Activated CD8-positive, alpha-beta memory T cell treated with anti-CD3 and anti-CD28 coated beads for 4 hours (primary cell): ENCODE measurements at regions not wholly inside any gene's neighbourhood (a gene's known extent, or its start where the extent isn't known, plus 50 kb on each side); places are given as distances from the start of the nearest gene placed in this dataset.

Experiments used
- DNase-seq, 2 donors: peaks; one replicate each; pipeline ENCODE4 v3.0.0-alpha.2; 2020; ENCODE audit warnings: low read depth in 2 of 2

GRCh38 chr2:217412721-217413120, 552.9 kb upstream of the TNP1 start:
- DNase-seq, result no peak

DNA sequence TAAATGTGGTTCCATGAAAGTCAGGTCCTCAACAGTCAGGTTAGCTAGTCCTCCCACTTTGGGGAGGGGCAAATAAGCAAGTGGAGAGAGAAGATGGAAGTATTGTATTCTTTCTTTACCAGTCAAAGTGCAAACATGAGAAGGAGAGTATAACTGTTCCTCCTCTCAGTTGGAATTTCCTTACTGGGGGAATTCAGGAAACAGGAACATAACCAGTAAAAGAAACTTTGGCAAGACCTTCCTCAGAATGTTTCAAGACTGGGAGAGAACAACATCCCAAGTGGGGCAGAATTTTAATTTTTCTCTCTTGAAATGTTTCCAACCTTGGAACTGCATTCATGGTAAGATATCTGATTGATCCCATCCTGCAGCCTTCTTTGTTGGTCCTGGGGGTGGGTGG, 552.4 kb upstream of the TNP1 start:
- no peak for DNase-seq

GRCh38 chr2:217410681-217410960, 550.8 kb upstream of the TNP1 start:
- no peak for DNase-seq

DNA sequence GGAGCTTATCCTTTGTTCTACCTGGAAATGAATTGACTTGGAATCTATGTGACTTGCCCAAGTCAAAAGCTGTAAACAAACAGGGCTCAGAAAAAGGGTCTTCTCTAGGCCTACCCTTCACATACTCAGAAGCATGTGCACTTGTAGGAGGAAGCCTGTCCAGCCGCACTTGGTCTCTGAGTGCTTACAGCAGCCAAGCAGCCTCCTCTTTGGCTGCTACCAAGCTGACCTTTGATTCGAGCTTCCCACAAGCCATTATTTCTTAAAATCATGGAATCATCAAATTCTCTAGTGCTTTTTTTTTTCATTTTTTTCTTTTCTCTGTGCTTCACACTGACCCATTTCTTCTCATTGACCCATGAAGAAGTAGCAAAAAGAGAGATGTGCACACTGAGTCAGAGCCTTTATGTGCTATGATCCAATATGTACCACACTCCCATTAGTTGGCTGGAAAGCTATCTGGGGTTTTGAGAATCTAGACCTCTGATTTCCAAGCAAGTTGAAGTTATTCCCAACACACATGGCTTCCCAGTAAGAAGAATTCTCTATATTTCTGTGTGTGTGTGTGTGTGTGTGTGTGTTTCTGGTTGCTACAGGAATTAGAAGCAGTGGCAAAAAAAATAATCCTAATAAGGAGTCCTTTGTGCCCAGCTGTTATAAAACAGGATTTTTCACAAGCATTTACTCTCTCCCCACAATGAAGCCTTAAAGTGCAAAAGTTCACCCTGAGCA, 550.3 kb upstream of the TNP1 start:
- DNase-seq, result no peak

- DNase-seq, result no peak
Observed at GRCh38 chr2:217407362-217407761, 547.5 kb upstream of the TNP1 start.

DNA sequence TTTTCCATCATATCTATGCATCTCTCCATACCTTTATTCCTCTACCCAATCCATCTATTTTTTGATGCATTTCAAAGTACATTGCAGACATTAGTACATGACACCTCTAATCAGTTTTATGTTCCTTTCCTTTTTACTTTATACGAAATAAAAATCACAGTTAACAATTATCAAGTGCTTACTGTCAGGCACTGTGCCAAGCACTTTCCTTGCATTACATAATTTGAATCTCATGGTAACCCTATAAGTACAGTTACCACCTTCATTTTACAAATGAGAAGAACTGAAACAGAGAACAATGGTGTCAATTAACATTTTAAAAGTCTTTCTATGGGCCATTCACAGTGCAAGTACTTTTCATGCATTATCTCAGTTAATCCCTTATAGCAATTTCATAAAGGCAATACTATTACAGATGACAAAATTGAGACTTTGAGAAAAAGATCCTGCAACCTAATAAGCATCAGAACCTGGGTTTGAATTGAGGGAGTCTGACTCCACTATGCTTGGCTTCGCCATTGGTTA, 544.4 kb upstream of the TNP1 start:
- DNase-seq, result no peak

DNA sequence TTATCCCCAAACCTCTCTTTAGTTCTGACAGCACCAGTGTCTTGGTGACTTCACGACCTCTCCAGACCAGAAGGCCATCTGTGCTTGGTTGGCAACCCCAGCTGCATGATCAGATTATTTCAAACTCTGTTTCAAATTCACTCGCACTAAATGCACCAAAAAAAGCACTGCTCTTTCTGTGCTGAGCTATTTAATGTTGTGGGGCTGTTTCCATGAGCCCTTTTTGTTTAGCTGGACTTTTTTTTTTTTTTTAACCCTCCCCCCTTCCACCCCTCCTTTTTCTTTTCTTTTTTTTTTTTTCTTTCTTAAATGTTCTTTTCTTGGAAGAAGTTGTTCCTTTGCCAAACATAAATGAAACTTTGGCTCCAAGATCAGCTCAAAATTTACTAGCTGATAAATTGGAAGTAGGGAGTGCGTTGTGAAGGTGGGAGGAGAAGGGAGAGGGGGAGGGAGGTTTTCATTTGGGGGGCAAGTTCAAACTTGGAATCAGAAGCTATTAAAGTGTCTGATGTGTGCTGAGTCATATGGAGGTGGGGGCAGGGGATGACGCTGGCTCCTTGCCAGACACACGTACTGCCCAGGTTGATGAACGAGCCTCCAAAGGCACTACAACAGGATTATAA, 543.0 kb upstream of the TNP1 start:
- no peak for DNase-seq

GRCh38 chr2:217402144-217402543, 542.3 kb upstream of the TNP1 start:
- DNase-seq, result no peak

DNA sequence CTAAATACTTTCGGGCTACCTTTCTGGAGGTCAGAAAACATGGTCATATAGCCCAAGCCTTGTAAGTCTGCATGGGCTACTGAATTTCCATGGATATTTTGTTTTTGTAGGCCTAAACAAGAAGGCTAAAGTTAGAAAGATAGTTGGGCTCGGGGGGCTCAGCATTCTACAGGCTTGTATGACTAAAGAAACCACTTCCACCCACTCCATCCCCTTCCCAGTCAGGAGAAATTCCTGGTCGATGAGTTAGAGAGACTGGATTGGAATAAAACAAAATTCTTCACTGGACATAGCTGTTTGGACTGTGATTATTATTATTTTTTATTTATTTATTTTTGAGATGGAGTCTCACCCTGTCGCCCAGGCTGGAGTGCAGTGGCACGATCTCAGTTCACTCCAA, 539.4 kb upstream of the TNP1 start:
- no peak for DNase-seq

- DNase-seq, result no peak
Observed at GRCh38 chr2:217398860-217399259, 539.0 kb upstream of the TNP1 start.

DNA sequence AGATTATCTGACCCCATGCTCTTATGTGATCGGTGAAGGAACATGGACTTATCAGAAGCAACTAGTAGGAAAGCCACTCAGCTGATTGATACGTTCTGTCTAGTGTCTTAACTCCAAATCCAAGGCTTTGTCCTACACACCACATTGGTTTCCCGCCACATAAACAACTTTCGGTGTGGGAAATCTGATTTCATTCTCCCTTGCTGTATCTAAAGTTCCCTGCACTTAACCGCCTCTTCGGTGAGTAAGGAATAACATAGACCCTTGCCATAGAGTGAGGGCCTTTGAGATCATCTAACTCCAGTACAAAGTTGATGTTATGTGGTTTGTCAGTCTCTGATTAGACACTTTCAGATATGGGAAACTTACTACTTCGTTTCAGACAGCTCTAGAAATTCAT, 538.2 kb upstream of the TNP1 start:
- no peak for DNase-seq

DNA sequence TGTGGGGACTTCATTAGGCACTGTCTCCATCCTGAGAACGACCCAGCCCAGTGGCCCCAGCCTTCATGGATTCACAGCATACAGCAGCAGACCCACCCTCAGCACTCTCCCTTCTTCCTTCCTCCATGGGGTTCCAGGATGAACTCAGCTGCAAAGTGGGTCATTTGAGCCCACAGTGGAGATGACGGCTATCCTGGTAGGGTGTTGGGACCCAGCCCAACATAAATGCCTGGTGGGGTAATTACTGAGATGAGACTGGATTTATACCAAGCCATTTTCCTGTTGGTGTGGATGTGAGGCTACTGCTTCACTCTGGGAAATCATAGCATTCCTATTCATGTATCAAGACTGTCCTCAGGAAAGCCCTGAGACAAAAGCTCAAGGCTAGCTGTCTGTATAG, 536.7 kb upstream of the TNP1 start:
- DNase-seq, result no peak

GRCh38 chr2:217396165-217396564, 536.3 kb upstream of the TNP1 start:
- DNase-seq, result no peak

DNA sequence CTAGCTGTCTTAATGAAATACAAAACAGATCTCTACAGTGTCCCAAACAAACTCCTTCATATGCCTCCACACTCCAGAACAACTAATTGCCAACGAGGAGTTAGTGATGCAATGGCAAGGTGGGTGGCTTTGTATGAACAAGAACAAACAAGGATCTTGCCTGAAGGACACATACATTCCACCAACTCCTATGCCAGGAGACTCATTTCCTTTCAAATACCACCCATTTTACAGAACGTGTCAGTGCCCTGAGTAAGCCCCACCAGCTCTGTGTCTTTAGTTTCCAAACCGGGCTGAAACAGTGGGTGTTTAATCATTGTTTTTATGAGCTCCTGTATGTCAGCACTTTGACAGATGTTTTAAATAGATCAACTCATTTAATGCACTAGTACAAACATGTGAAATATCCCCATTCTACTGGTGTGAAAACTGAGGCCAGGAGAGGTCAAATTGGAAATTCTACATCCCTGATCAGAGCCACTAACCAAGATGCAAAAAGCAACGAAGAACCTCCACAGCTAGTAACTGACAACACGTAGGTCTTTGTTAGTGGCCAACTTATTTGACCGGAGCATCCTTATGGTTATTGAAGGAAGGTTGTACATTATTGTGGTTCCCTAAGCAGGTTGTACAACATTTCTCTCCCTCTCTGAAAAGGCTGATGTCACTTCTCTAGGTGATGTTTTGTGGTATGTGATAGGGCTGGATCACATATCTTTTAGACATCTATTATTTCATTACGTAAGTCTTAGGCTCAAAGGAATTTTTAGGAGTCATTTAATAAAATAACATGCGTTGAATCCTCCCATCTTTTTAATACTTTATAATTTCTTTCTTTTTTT, 534.9 kb upstream of the TNP1 start:
- DNase-seq, result no peak

DNA sequence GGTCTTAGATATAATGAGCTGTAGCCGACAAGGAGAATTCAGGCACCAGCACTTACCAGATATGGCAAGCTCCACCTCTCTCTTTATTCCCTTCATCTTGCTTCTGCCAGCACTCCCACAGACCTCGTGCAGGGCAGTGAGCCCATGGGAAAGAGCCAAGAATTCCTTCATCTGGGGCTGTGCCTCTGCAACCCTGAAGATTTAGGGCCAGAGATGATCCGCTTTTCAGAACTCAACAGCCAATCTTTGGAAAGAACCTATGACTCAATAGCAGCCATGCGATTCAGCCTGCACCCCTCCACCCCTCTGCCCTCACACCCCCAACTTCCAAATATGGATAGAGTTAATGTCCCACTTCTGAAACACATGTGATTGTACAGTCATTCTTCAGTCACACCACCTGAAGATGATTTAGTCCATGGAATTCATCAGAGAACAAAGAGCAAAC, 533.7 kb upstream of the TNP1 start:
- no peak for DNase-seq

GRCh38 chr2:217392930-217393584, 533.2 kb upstream of the TNP1 start:
- DNase-seq, result no peak

DNA sequence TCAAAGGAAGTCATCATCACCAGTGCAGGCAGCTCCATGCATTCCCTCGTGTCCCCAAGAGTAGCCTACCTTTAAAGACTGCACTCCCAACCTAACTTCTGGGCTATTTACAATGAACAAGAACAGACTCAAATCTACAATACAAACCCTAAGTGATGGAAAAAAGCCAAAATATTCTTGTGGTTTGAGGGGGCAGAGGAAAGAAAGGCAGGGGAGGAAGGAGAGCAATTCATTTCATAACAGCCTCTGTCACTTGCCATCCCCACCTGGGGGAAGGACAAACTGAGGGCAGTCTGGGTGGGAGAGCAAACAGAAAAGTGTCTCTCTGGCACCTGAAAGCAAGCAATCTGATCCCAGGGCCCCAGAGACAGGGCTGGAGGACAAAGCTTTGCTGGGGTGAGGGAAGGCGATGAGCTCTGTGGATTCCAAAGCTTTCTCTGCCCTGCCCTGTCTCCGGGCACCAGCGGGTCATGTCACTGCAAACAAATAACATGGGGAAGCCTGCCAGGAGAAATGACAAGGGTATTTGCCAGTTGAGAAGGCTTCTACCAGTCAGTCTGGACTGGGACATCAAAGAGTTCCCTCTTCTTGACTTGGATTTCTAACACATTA, 528.0 kb upstream of the TNP1 start:
- no peak for DNase-seq

DNA sequence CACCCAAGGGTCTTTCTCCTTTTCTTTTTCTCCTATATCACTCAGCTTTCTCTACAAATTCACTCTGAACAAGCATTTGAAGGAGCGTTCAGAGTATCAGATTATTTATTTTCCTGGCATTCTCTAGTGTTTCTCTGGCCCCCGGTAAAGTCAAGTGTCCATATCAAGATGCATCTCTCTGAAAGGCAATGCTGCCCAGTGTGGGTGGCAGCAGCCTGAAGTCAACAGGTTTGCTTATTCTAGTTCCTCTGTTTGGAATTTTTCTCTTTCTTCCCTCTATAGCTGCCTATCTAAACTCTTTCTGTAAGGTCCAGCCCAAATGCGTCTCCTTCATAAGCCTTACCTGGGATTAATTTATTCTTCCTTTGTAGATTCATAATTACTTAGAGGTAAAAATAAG, 526.2 kb upstream of the TNP1 start:
- no peak for DNase-seq

- no peak for DNase-seq
Observed at GRCh38 chr2:217383620-217384019, 523.8 kb upstream of the TNP1 start.

DNA sequence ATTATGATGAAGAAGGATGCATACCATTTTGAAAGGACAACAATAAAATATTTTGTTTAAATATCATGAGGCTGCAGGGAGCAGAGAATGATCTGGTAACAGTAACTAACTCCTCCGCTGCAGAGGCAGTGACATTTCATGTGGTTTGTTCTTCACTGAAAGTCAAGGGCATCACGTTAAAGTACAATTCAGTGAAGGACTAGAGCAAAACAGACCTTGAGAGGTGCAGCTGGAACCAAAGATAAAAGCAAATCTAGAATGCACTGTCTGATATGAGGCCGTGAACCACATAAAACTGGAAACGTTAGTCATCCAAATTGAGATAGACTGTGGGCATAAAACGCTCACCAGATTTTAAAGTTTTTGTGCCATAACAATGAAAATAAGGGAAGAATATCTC, 522.9 kb upstream of the TNP1 start:
- DNase-seq, result no peak

GRCh38 chr2:217379807-217380206, 519.9 kb upstream of the TNP1 start:
- no peak for DNase-seq

- DNase-seq, result no peak
Observed at GRCh38 chr2:217372794-217373193, 512.9 kb upstream of the TNP1 start.
